Activated CD4-positive, alpha-beta T cell treated with anti-CD3 and anti-CD28 coated beads, Interleukin-2, amount 50 U/mL, for 48 hours (primary cell): ENCODE measurements at regions not wholly inside any gene's neighbourhood (a gene's known extent, or its start where the extent isn't known, plus 50 kb on each side); places are given as distances from the start of the nearest gene placed in this dataset.
"Not testable (repeated sequence)": the region's sequence is repeated elsewhere in the genome, so short reads cannot be mapped to it uniquely, and the experiment has no call there.

ENCODE experiments used
- DNase-seq, 2 experiments: peaks; one replicate each; pipeline ENCODE4 v3.0.0-alpha.2; 2020

DNA sequence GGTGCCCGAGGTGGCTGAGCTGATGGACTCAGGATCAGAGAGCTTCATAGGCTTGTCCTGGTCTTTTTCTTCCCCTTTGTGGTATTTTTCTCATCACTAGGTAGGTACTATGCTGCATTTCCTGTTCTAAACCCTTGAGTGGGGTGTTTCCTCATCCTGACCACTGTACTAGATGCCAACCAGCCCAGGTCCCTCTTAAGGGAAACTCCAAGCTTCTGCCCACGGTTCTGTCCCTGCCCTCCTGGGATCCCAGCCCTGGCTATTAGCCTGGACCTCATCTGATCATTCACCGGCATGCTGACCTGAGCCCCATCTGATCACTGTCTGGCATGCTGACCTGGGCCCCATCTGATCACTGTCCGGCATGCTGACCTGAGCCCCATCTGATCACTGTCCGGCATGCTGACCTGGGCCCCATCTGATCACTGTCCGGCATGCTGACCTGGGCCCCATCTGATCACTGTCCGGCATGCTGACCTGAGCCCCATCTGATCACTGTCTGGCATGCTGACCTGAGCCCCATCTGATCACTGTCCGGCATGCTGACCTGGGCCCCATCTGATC lies 207.6 kb downstream of the NDUFA10 start:
- not testable (repeated sequence) for DNase-seq

DNA sequence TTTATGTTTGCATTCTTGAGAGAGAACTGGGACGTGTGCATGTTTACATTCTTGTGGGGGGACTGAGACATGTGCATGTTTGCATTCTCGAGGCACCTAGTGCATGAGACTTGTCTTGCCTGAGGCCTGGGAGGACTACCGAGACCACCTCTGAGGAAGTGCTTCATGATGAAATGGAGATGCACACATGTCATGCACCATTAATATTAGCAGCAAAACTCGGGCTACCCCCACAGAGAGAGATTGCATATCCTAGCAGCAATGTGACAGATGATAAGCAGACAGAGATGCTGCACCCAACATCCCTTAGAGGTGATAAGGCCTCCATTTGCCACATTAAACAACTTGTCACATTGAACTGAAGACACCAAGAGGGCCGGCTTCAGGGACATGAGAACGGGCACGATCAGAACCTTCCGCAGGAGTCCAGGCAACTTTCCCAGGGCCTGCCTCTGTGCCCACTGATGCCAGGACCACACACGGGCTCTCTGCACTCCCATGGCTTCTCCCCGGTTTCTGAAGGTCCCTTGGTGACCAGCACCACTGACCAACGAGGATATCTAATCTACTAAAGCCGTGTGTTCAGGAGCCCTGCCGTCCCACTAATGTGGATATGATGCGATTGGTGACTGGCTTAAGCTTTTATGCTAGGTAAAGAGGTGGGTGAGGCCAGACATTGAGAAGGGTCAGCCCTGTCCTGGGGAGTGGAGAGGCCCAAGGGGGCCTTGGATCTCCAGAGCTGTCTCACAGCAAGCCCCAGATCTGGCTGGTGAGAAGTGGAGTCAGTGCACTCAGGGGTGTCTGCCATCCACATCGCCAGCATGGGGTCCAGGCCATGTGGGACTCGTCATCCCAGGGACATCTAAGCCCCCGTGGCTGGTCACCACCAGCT lies 208.3 kb downstream of the NDUFA10 start:
- no peak for DNase-seq

GRCh38 chr2:239815671-239816070 lies 209.5 kb downstream of the NDUFA10 start:
- no peak for DNase-seq

GRCh38 chr2:239814861-239815601 lies 210.1 kb downstream of the NDUFA10 start:
- no peak for DNase-seq

DNA sequence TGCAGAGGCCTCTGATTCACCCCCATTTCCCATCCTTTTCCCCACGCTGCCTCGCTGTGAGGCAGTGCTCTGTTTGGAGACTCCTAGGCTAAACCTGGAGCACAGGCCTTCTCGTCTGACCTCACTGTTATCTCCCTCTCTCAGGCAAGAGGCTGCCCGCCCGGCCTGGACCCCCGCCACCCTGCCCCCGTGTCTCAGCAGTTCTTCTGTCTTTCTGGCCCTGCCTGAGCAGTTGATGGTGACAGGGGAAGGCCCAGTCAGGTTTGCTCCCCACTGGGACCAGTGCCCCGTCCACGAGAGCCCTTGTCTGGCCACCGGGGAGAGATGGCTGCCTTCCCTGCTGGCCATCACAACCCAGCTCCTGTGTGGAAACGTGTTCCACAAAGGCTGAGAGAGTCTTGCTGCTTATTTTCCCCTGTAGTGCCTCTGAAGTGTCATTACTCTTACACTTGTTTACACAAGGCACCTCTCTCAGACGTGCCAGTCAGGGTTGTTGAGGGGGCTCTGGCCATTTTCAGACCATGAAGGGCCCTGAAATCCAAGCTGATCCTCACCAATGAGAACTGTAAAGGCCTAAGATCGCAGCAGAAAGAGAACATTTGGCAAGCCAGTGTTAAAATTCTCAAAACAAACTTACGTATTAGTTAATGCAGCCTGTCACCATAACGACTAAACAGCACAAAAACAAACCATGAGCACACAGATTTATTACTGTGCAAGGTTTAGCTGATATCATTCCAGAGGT lies 210.9 kb downstream of the NDUFA10 start:
- DNase-seq = no peak

DNA sequence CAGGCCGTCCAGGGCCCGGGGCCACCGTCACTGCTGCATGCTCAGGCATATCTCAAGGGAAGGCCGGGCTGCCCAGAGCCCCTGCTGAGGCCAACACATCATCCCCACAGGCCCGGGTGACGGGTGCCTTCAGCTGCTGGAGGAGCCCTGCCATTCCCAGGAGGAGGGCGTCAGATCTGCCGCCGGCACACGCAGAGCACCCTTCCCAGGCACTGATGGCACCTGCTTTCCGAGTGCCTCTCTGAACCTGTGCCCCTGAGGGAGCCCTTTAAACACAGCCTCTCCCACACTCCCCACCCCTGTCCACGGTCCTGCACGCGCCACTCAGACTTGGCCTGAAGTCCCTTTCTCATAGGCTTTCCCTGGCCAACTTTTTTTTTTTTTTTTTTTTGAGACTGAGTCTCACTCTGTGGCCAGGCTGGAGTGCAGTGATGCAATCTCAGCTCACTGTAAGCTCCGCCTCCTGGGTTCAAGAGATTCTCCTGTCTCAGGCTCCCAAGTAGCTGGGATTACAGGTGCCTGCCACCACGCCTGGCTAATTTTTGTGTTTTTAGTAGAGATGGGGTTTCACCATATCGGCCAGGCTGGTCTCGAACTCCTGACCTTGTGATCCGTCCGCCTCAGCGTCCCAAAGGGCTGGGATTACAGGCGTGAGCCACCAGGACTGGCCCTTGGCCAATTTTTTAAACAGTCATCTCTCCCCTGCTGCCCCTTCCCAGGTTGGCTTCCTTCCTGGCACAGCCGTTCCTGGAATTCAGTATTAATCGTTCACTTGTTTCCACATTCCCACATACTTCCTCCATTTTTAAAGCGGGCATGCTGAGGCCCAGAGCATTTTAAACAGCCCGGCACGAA lies 211.7 kb downstream of the NDUFA10 start:
- DNase-seq = no peak

- DNase-seq = no peak
Measured at GRCh38 chr2:239811806-239812560, 213.2 kb downstream of the NDUFA10 start.

GRCh38 chr2:239811111-239811781 lies 213.9 kb downstream of the NDUFA10 start:
- DNase-seq = no peak

GRCh38 chr2:239809391-239809790 lies 215.8 kb downstream of the NDUFA10 start:
- DNase-seq = no peak

- DNase-seq = no peak
Measured at GRCh38 chr2:239807568-239807967, 217.6 kb downstream of the NDUFA10 start.

GRCh38 chr2:239806758-239807434 lies 218.2 kb downstream of the NDUFA10 start:
- DNase-seq = no peak

DNA sequence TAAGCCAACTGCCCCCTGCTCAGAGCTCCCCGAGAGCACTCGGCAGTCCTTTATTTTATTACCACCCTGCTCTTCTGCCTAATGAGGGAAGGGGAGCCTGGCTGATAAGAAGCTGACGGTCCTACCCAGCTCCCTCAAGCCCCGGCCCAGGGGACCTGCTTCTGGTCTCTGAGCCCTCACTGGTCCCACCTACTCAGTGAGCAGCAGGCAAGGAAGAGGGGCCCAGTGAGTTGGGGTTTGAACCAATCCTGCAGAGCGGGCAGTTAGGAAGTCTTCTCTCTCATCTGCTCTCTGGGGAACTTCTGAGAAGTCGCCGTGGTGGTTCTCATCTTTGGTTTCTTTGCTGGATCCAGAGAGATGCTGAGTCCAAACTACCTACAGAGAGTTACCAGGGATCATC lies 218.9 kb downstream of the NDUFA10 start:
- DNase-seq = no peak

- no peak for DNase-seq
Measured at GRCh38 chr2:239805414-239805813, 219.7 kb downstream of the NDUFA10 start.

- no peak for DNase-seq
Measured at GRCh38 chr2:239805043-239805329, 220.2 kb downstream of the NDUFA10 start.

DNA sequence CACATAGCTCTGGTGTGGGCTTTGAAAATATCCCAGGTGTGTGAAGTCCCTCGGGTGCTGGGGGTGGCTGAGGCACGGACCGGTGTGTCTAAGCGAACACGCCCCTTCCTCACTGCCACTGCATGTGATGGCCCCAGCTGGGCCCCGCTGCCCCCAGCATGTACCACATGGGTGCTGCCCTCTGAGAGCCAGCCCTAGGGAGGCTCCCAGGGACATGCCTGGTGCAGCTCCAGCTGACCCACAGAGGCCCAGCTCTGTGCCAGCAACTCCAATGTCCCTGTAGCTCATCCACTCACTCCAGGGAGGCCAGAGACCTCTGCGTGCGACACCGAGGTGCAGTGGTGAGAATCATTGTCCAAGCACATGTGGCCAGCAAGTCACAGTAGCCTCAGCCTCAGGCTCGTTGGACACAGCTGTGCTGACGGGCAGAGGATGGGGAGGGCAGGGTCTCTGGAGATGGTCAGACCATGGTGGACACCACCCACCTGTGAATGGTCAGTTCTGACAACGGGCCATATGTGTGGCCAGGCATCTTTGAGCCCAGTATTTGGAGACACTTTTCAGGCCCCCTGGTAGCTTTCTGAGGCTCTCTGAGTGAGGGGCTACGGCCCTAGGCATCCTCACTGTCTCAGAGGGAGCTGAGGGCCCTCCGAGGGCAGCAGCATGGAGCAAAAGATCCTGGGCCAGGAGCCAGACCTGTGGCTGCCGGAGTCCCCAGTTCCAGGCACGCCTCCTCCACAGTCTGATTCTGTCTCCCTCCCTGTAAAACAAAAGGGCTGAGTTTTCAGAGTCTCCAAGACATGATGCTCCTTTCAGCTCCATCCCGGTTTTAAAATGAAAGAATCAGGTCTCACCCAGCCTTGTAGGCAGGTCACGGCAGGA lies 220.7 kb downstream of the NDUFA10 start:
- DNase-seq = no peak

DNA sequence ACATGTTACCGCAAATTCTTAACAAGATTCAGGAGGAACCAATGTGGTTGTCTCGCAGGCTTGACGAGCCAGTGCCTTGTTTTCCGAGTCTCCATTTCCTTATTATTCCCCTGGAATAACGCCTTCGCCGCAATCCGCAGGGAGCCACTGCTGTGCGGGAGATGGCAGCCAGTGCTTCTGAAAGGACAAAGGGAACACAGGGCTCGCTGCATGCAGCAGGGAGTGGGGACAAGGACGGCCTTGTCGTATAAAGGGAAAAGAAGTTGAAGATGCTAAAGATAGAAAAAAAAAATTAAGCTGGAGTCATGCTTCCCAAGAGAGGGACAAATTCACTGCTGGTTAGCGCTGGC lies 221.4 kb downstream of the NDUFA10 start:
- no peak for DNase-seq

GRCh38 chr2:239803102-239803765 lies 221.9 kb downstream of the NDUFA10 start:
- DNase-seq = no peak

DNA sequence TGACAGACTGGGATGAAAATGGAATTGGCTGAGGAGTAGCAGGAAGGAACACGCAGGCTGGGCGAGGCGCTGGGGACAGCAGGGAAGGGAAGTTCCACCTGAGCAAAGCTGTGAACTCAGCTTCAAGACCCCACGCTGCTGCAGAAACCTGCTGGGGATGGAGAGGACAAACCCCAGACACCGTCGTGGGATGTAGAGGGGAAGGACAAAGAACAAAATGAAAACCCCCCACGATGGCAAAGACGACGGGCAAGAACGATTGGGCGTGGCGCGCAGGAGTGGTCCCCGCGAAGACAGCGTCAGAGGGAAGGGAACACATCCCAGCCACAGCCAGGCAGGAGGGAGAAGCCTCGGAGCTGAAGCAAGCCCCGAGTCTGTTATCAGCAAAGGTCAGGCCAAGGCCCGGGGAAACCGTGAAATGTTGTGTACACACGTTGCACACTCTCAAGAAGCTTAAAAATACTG lies 222.9 kb downstream of the NDUFA10 start:
- no peak for DNase-seq
